H1 (cell line): ENCODE measurements at regions not wholly inside any gene's neighbourhood (a gene's known extent, or its start where the extent isn't known, plus 50 kb on each side); places are given as distances from the start of the nearest gene placed in this dataset.

Experiments used
- CTCF ChIA-PET: fragments of 300-600 bp; sonication (Branson Sonifier 250); formaldehyde crosslinking; loops from one replicate; lab custom pipeline; 2021; ENCODE audit not compliant: partially characterized antibody; lab: Charles Lee
- POLR2A ChIA-PET: fragments of 300-600 bp; sonication (Branson Sonifier 250); formaldehyde crosslinking; loops from one replicate; lab custom pipeline; 2021; ENCODE audit warnings: inconsistent platforms; ENCODE audit not compliant: partially characterized antibody; lab: Charles Lee
- DNase-seq, 2 experiments: peaks; one replicate each; pipeline versions ENCODE4 v3.0.0 to v3.0.0-alpha.2; 2010 to 2022; ENCODE audit warnings: low spot score in 2 of 2, low read depth in 1 of 2, mixed read lengths in 1 of 2
- FAIRE-seq: peaks from 2 replicates; lab custom pipeline; 2011; peaks lifted over from hg19 to GRCh38; lab: Jason Lieb, UNC
- H2AFZ ChIP-seq: 2 replicates; pipeline ENCODE4 v1.8.1; 2012; ENCODE audit warnings: low read length, inconsistent platforms
- H2AK5ac ChIP-seq: 2 replicates; pipeline ENCODE4 v1.6.1; 2013; ENCODE audit warnings: low read depth, low read length
- H2BK120ac ChIP-seq: replicated peaks from 2 replicates; pipeline ENCODE3; 2013; ENCODE audit warnings: low read depth, low read length, inconsistent platforms
- H2BK12ac ChIP-seq: 2 replicates; pipeline ENCODE4 v1.6.1; 2013; ENCODE audit warnings: low read depth, low read length
- H2BK15ac ChIP-seq: 2 replicates; pipeline ENCODE4 v1.6.1; 2013; ENCODE audit warnings: low read length
- H2BK20ac ChIP-seq: 2 replicates; pipeline ENCODE4 v1.6.1; 2013; ENCODE audit warnings: low read length
- H2BK5ac ChIP-seq: 2 replicates; pipeline ENCODE4 v1.6.1; 2013; ENCODE audit warnings: low read depth, low read length
- H3K14ac ChIP-seq: 2 replicates; pipeline ENCODE4 v1.6.1; 2013; ENCODE audit warnings: inconsistent platforms; ENCODE audit not compliant: insufficient read length
- H3K18ac ChIP-seq: 2 replicates; pipeline ENCODE4 v1.6.1; 2013; ENCODE audit warnings: low read length; ENCODE audit errors: extremely low read depth
- H3K23ac ChIP-seq: 2 replicates; pipeline ENCODE4 v1.6.1; 2013; ENCODE audit warnings: inconsistent platforms; ENCODE audit not compliant: insufficient read length
- H3K23me2 ChIP-seq: 2 replicates; pipeline ENCODE4 v1.6.1; 2013; ENCODE audit warnings: low read depth, low read length
- H3K27ac ChIP-seq: 2 replicates; pipeline ENCODE4 v1.6.1; 2011; ENCODE audit warnings: low read depth, low read length, inconsistent platforms
- H3K27me3 ChIP-seq, 4 experiments: replicated peaks in 1 of 4; 1 replicate in 1 of 4; 2 replicates in 3 of 4; pipeline versions ENCODE4 v1.6.1 to v1.8.1; 2011 to 2013; ENCODE audit warnings: low read length in 3 of 4, mild to moderate bottlenecking in 3 of 4, inconsistent platforms in 2 of 4, mixed read lengths in 2 of 4, moderate library complexity in 1 of 4; ENCODE audit not compliant: control insufficient read depth in 3 of 4, insufficient read depth in 3 of 4; ENCODE audit errors: extremely low read depth in 1 of 4
- H3K36me3 ChIP-seq, 4 experiments: 2 replicates each; pipeline versions ENCODE4 v1.6.1 to v1.8.1; 2011 to 2013; ENCODE audit warnings: mild to moderate bottlenecking in 4 of 4, low read length in 3 of 4, moderate library complexity in 2 of 4, control low read depth in 1 of 4, inconsistent platforms in 1 of 4; ENCODE audit not compliant: insufficient read depth in 4 of 4, control insufficient read depth in 2 of 4
- H3K4ac ChIP-seq: replicated peaks from 2 replicates; pipeline ENCODE3; 2013; ENCODE audit warnings: low read length, low read depth, mixed read lengths, inconsistent platforms; ENCODE audit not compliant: insufficient read length
- H3K4me1 ChIP-seq, 4 experiments: replicated peaks in 1 of 4; 1 replicate in 1 of 4; 2 replicates in 3 of 4; pipeline versions ENCODE4 v1.6.1 to v1.8.1; 2011 to 2013; ENCODE audit warnings: low read length in 3 of 4, inconsistent platforms in 2 of 4, mixed read lengths in 1 of 4; ENCODE audit not compliant: insufficient read depth in 4 of 4, control insufficient read depth in 3 of 4
- H3K4me2 ChIP-seq, 2 experiments: 2 replicates each; pipeline versions ENCODE4 v1.6.1 to v1.8.1; 2011 to 2013; ENCODE audit warnings: low read depth in 2 of 2, low read length in 2 of 2, control low read depth in 1 of 2, inconsistent platforms in 1 of 2, mild to moderate bottlenecking in 1 of 2; ENCODE audit not compliant: insufficient read depth in 1 of 2
- H3K4me3 ChIP-seq, 4 experiments: fragments of 200-600, 300-600 bp in 1 of 4; sonication (generic), shearing (Covaris generic), sonication (Bioruptor Twin) in 1 of 4; 2 replicates each; pipeline versions ENCODE4 v1.5.1 to v1.8.1; 2011 to 2016; ENCODE audit warnings: low read length in 4 of 4, low read depth in 3 of 4, control low read depth in 2 of 4, inconsistent platforms in 2 of 4, mild to moderate bottlenecking in 2 of 4, mixed read lengths in 1 of 4, moderate library complexity in 1 of 4; ENCODE audit not compliant: insufficient read depth in 2 of 4; ENCODE audit errors: extremely low read depth in 1 of 4
- H3K56ac ChIP-seq: replicated peaks from 2 replicates; pipeline ENCODE3; 2013; ENCODE audit warnings: low read depth, mild to moderate bottlenecking, mixed read lengths, low read length, inconsistent platforms; ENCODE audit not compliant: insufficient read length
- H3K79me1 ChIP-seq: 2 replicates; pipeline ENCODE4 v1.6.1; 2013; ENCODE audit warnings: low read depth, low read length, control low read depth
- H3K79me2 ChIP-seq, 2 experiments: 2 replicates each; pipeline versions ENCODE4 v1.6.1 to v1.8.1; 2012 to 2013; ENCODE audit warnings: low read length in 2 of 2, mild to moderate bottlenecking in 2 of 2, inconsistent platforms in 1 of 2; ENCODE audit not compliant: insufficient read depth in 2 of 2, control insufficient read depth in 1 of 2
- H3K9ac ChIP-seq, 4 experiments: replicated peaks in 1 of 4; 1 replicate in 1 of 4; 2 replicates in 3 of 4; pipeline versions ENCODE4 v1.6.1 to v1.8.1; 2011 to 2013; ENCODE audit warnings: low read depth in 3 of 4, low read length in 3 of 4, control low read depth in 2 of 4, mild to moderate bottlenecking in 2 of 4, moderate library complexity in 2 of 4, inconsistent platforms in 1 of 4; ENCODE audit errors: extremely low read depth in 1 of 4
- H3K9me3 ChIP-seq, 2 experiments: 2 replicates each; pipeline versions ENCODE4 v1.6.1 to v1.8.1; 2012 to 2013; ENCODE audit warnings: mild to moderate bottlenecking in 2 of 2, moderate library complexity in 2 of 2, control low read depth in 1 of 2, inconsistent platforms in 1 of 2, low read depth in 1 of 2, low read length in 1 of 2, mixed read lengths in 1 of 2; ENCODE audit not compliant: insufficient read depth in 2 of 2
- H4K20me1 ChIP-seq, 2 experiments: replicated peaks in 1 of 2; 2 replicates each; pipeline versions ENCODE3 to v1.8.1; 2011 to 2013; ENCODE audit warnings: inconsistent platforms in 2 of 2, low read length in 2 of 2, mild to moderate bottlenecking in 1 of 2; ENCODE audit not compliant: insufficient read depth in 2 of 2, control insufficient read depth in 1 of 2
- H4K5ac ChIP-seq: 2 replicates; pipeline ENCODE4 v1.6.1; 2013; ENCODE audit warnings: low read length, low read depth, mixed read lengths, inconsistent platforms; ENCODE audit not compliant: insufficient read length
- H4K8ac ChIP-seq: 2 replicates; pipeline ENCODE4 v1.8.0; 2013; ENCODE audit warnings: mild to moderate bottlenecking, moderate library complexity, low read length, inconsistent platforms; ENCODE audit not compliant: insufficient read depth; ENCODE audit errors: extremely low read depth
- H4K91ac ChIP-seq: replicated peaks from 2 replicates; pipeline ENCODE3; 2013; ENCODE audit warnings: low read length, mixed read lengths, inconsistent platforms; ENCODE audit not compliant: insufficient read length
- BCL11A ChIP-seq, 2 experiments: IDR thresholded peaks; one replicate each; pipeline ENCODE4 v1.6.1; 2011; ENCODE audit warnings: low read depth in 2 of 2, low read length in 2 of 2, mild to moderate bottlenecking in 2 of 2
- E2F6 ChIP-seq: IDR thresholded peaks from 2 replicates; pipeline ENCODE4 v1.6.1; 2012; ENCODE audit warnings: inconsistent platforms
- HDAC2 ChIP-seq, 2 experiments: fragments of 300-600 bp in 1 of 2; sonication (generic) in 1 of 2; IDR thresholded peaks; 2 replicates each; pipeline ENCODE4 v1.6.1; 2011 to 2012; ENCODE audit warnings: low read depth in 2 of 2, low read length in 2 of 2, mild to moderate bottlenecking in 2 of 2, moderate library complexity in 2 of 2, borderline replicate concordance in 1 of 2, inconsistent platforms in 1 of 2
- NRF1 ChIP-seq: IDR thresholded peaks from 2 replicates; pipeline ENCODE4 v1.6.1; 2011; ENCODE audit warnings: mild to moderate bottlenecking, low read depth, low read length, improper control_type of control experiment
- POU5F1 ChIP-seq: IDR thresholded peaks from 2 replicates; pipeline ENCODE4 v1.6.1; 2011; ENCODE audit warnings: low read depth, mild to moderate bottlenecking, low read length, moderate library complexity
- RFX5 ChIP-seq: IDR thresholded peaks from 2 replicates; pipeline ENCODE4 v1.6.1; 2011; ENCODE audit warnings: low read depth, low read length, improper control_type of control experiment, borderline replicate concordance
- SAP30 ChIP-seq: fragments of 300-600 bp; sonication (generic); IDR thresholded peaks from 2 replicates; pipeline ENCODE4 v1.7.1; 2012; ENCODE audit warnings: low read length, moderate library complexity, mild to moderate bottlenecking, inconsistent platforms; ENCODE audit not compliant: insufficient read depth, insufficient replicate concordance
- SIN3A ChIP-seq, 2 experiments: IDR thresholded peaks in 1 of 2; conservative IDR thresholded peaks in 1 of 2; 2 replicates each; pipeline ENCODE4 v1.6.1; 2011 to 2012; ENCODE audit warnings: low read length in 2 of 2, improper control_type of control experiment in 1 of 2, low read depth in 1 of 2, mild to moderate bottlenecking in 1 of 2
- SIX5 ChIP-seq: IDR thresholded peaks from 2 replicates; pipeline ENCODE4 v1.6.1; 2011; ENCODE audit warnings: mild to moderate bottlenecking, low read depth, low read length
- SP2 ChIP-seq: IDR thresholded peaks from 2 replicates; pipeline ENCODE4 v1.6.1; 2012; ENCODE audit warnings: mild to moderate bottlenecking, low read length, inconsistent platforms
- TAF1 ChIP-seq: IDR thresholded peaks from 2 replicates; pipeline ENCODE4 v1.6.1; 2011; ENCODE audit warnings: mild to moderate bottlenecking, low read depth, low read length
- TAF7 ChIP-seq: optimal IDR thresholded peaks from 2 replicates; pipeline ENCODE3; 2011; ENCODE audit warnings: low read depth, mild to moderate bottlenecking, inconsistent platforms, low read length, moderate library complexity, borderline replicate concordance
- WGBS, 2 experiments: shearing (Covaris generic) in 1 of 2; methylation state at CpG; one replicate each; pipeline versions ENCODE4 v1.1.6 to v1.1.7; 2013 to 2015; ENCODE audit warnings: low lambda C conversion rate in 2 of 2, mixed read lengths in 2 of 2, inconsistent platforms in 1 of 2, low coverage in 1 of 2, missing lambda C conversion rate in 1 of 2; ENCODE audit not compliant: insufficient replicate concordance in 2 of 2, insufficient coverage in 1 of 2, insufficient read length in 1 of 2; ENCODE audit errors: extremely low coverage in 1 of 2, missing lambda C conversion rate in 1 of 2; 5-methylcytosine and 5-hydroxymethylcytosine counted together

GRCh38 chr3:10635446-10636076 is 130.2 kb upstream of the ATP2B2 start:
- 81% methylated on average over 6 of the region's 7 CpGs; no CpG with 5 or more reads in 1 of the 2 experiments for WGBS, 2 experiments
- no peaks in the 10 kb centered on the region for H3K79me2 ChIP-seq
- no peak overlapping the region for H2BK15ac ChIP-seq
- H3K79me1 ChIP-seq: no peaks in the 10 kb centered on the region
- FAIRE-seq: no peak
- H2BK5ac ChIP-seq: no peak overlapping the region
- H3K4me3 ChIP-seq: no peak overlapping the region
- no peak overlapping the region for H4K91ac ChIP-seq
- no peak overlapping the region for H3K4me2 ChIP-seq
- ChIA-PET POLR2A (no interaction called here), CTCF (no interaction called here)
- no peaks in the 10 kb centered on the region for H3K36me3 ChIP-seq
- no peaks in the 10 kb centered on the region for H3K4me1 ChIP-seq
- H4K20me1 ChIP-seq: no peaks in the 10 kb centered on the region
- no peak overlapping the region for H4K8ac ChIP-seq
- H3K56ac ChIP-seq: no peak overlapping the region
- no peak overlapping the region for H3K23ac ChIP-seq
- H3K23me2 ChIP-seq: no peaks in the 10 kb centered on the region
- H2BK20ac ChIP-seq: no peak overlapping the region
- no peak overlapping the region for H2BK12ac ChIP-seq
- H3K27me3 ChIP-seq: no peaks in the 10 kb centered on the region
- DNase-seq: no peak
- no peak overlapping the region for H2BK120ac ChIP-seq
- H3K18ac ChIP-seq: no peak overlapping the region
- H4K5ac ChIP-seq: no peak overlapping the region
- H3K9me3 ChIP-seq: peaks cover 3 to 6% of the 10 kb centered on the region in 2 experiments; a peak in 1 of 4 replicates
- no peak overlapping the region for H2AK5ac ChIP-seq
- H3K9ac ChIP-seq: no peak overlapping the region
- H2AFZ ChIP-seq: no peak overlapping the region
- no peak overlapping the region for H3K27ac ChIP-seq
- no peak overlapping the region for H3K4ac ChIP-seq
- no peak overlapping the region for H3K14ac ChIP-seq
- no peak for TF ChIP-seq HDAC2 (IDR thresholded peaks at IDR 0.05; ENCODE audit: borderline replicate concordance in 1 of 2, low read depth in 2 of 2, low read length in 2 of 2)
- TF ChIP-seq BCL11A (IDR thresholded peaks at IDR 0.05; ENCODE audit: low read depth in 2 of 2, low read length in 2 of 2): no peak
- no peak for TF ChIP-seq SIX5
- TF ChIP-seq RFX5: no peak
- no peak for TF ChIP-seq TAF7
- no peak for TF ChIP-seq E2F6
- no peak for TF ChIP-seq SAP30
- TF ChIP-seq SP2: no peak
- no peak for TF ChIP-seq SIN3A (conservative IDR thresholded peaks at IDR 0.05 in 1 of 2, IDR thresholded peaks at IDR 0.05 in 1 of 2; ENCODE audit: low read depth in 1 of 2, low read length in 2 of 2)
- no peak for TF ChIP-seq NRF1
- TF ChIP-seq TAF1: no peak
- TF ChIP-seq POU5F1: no peak
